HCT116 (cell line): ENCODE measurements at regions not wholly inside any gene's neighbourhood (a gene's known extent, or its start where the extent isn't known, plus 50 kb on each side); places are given as distances from the start of the nearest gene placed in this dataset.
"Not testable (repeated sequence)": the region's sequence is repeated elsewhere in the genome, so short reads cannot be mapped to it uniquely, and the experiment has no call there.

Experiments used
- ATAC-seq: fragments of 200-7000 bp; cut with Tn5 transposase; 2 replicates; pipeline ENCODE4 v1.9.1; 2020; ENCODE audit warnings: mild to moderate bottlenecking, moderate library complexity
- BruUV-seq: library from RNA; stranded (reverse); fragments of 400-500 nt; replicated peaks from 2 replicates; lab custom pipeline; 2021; lab: Mats Ljungman, UMichigan
- CTCF ChIA-PET: fragments of 300-600 bp; sonication (Branson Sonifier 250); formaldehyde crosslinking; loops from one replicate; lab custom pipeline; 2021; ENCODE audit warnings: antibody characterized with exemption; lab: Charles Lee
- POLR2A ChIA-PET: fragments of 300-600, 350-600 bp; sonication (Branson Sonifier 250); formaldehyde crosslinking; loops from one replicate; lab custom pipeline; 2021; ENCODE audit warnings: antibody characterized with exemption; lab: Charles Lee
- RAD21 ChIA-PET, 2 experiments: fragments of 300-600 bp; sonication (Branson Sonifier 250); formaldehyde crosslinking; loops; one replicate each; lab custom pipeline; 2023; ENCODE audit warnings: low total read pairs in 2 of 2; ENCODE audit not compliant: uncharacterized antibody in 2 of 2, unreplicated experiment in 2 of 2, low non-redundant PET in 1 of 2; lab: Charles Lee
- DNase-seq: peaks from one replicate; pipeline ENCODE4 v3.0.0-alpha.2; 2010; ENCODE audit warnings: low read depth, low spot score
- H2AFZ ChIP-seq: fragments of 200-600 bp; shearing (Covaris generic), sonication (generic); 2 replicates; pipeline ENCODE4 v1.6.1; 2017; ENCODE audit warnings: low read depth, mixed run types, mixed read lengths, antibody characterized with exemption, low read length; ENCODE audit not compliant: poor library complexity, severe bottlenecking
- H3K27ac ChIP-seq: 2 replicates; pipeline ENCODE4 v1.5.1; 2012; ENCODE audit warnings: low read depth, low read length
- H3K27me3 ChIP-seq: fragments of 200-600 bp; sonication (generic); 2 replicates; pipeline ENCODE4 v1.6.1; 2016; ENCODE audit warnings: mixed run types, low read length, mixed read lengths; ENCODE audit not compliant: insufficient read depth
- H3K36me3 ChIP-seq, 2 experiments: fragments of 200-500 bp in 1 of 2; fragments of 200-600 bp in 1 of 2; sonication (Bioruptor generic) in 1 of 2; sonication (generic) in 1 of 2; 2 replicates each; pipeline versions ENCODE4 v1.5.1 to v1.6.1; 2014 to 2016; ENCODE audit warnings: low read length in 2 of 2, inconsistent platforms in 1 of 2, mixed read lengths in 1 of 2, mixed run types in 1 of 2; ENCODE audit not compliant: insufficient read depth in 2 of 2, control insufficient read depth in 1 of 2
- H3K4me1 ChIP-seq, 2 experiments: fragments of 200-600 bp in 1 of 2; sonication (generic) in 1 of 2; 2 replicates each; pipeline versions ENCODE4 v1.5.1 to v1.6.1; 2012 to 2017; ENCODE audit warnings: low read length in 2 of 2, inconsistent platforms in 1 of 2, mild to moderate bottlenecking in 1 of 2, mixed read lengths in 1 of 2, mixed run types in 1 of 2, moderate library complexity in 1 of 2; ENCODE audit not compliant: insufficient read depth in 2 of 2, control insufficient read depth in 1 of 2
- H3K4me2 ChIP-seq: fragments of 200-600 bp; sonication (generic); 2 replicates; pipeline ENCODE4 v1.6.1; 2017; ENCODE audit warnings: mixed run types, low read length, mixed read lengths
- H3K4me3 ChIP-seq, 2 experiments: fragments of 200-600 bp in 1 of 2; sonication (generic) in 1 of 2; replicated peaks in 1 of 2; 2 replicates each; pipeline ENCODE4 v1.5.1; 2011 to 2016; ENCODE audit warnings: low read length in 2 of 2, control low read depth in 1 of 2, low read depth in 1 of 2, mild to moderate bottlenecking in 1 of 2, mixed read lengths in 1 of 2, mixed run types in 1 of 2
- H3K79me2 ChIP-seq: fragments of 200-600 bp; sonication (generic); 2 replicates; pipeline ENCODE4 v1.6.1; 2017; ENCODE audit warnings: mild to moderate bottlenecking, mixed run types, low read length, moderate library complexity, mixed read lengths; ENCODE audit not compliant: insufficient read depth
- H3K9ac ChIP-seq: fragments of 200-600 bp; sonication (generic); 2 replicates; pipeline ENCODE4 v1.6.1; 2016; ENCODE audit warnings: low read length, mixed read lengths
- H3K9me2 ChIP-seq: fragments of 200-600 bp; sonication (generic), shearing (Covaris generic); 2 replicates; pipeline ENCODE4 v1.6.1; 2017; ENCODE audit warnings: mixed run types, mild to moderate bottlenecking, moderate library complexity; ENCODE audit not compliant: insufficient read depth
- H3K9me3 ChIP-seq, 2 experiments: fragments of 200-500 bp in 1 of 2; fragments of 200-600 bp in 1 of 2; sonication (Bioruptor generic) in 1 of 2; sonication (generic) in 1 of 2; 2 replicates each; pipeline ENCODE4 v1.6.1; 2014 to 2017; ENCODE audit warnings: low read length in 2 of 2, mixed read lengths in 2 of 2, inconsistent platforms in 1 of 2, low read depth in 1 of 2, mild to moderate bottlenecking in 1 of 2, mixed run types in 1 of 2, moderate library complexity in 1 of 2; ENCODE audit not compliant: control insufficient read depth in 1 of 2, insufficient read depth in 1 of 2
- H4K20me1 ChIP-seq: fragments of 200-600 bp; sonication (generic), shearing (Covaris generic); 2 replicates; pipeline ENCODE4 v1.6.1; 2017; ENCODE audit warnings: mixed run types, mild to moderate bottlenecking, moderate library complexity; ENCODE audit not compliant: insufficient read depth
- CBX3 ChIP-seq: IDR thresholded peaks from 2 replicates; pipeline ENCODE4 v1.6.1; 2012; ENCODE audit warnings: low read depth
- EGR1 ChIP-seq: IDR thresholded peaks from 2 replicates; pipeline ENCODE4 v1.6.1; 2012; ENCODE audit warnings: low read depth
- EZH2phosphoT487 ChIP-seq: fragments of 200-600 bp; IDR thresholded peaks from 2 replicates; pipeline ENCODE4 v1.6.1; 2018; ENCODE audit warnings: antibody characterized with exemption, borderline replicate concordance
- POLR2A ChIP-seq: IDR thresholded peaks from 2 replicates; pipeline ENCODE4 v1.7.0; 2011; ENCODE audit warnings: borderline replicate concordance; ENCODE audit not compliant: insufficient read depth, insufficient read length; ENCODE audit errors: extremely low read depth
- RAD21 ChIP-seq: IDR thresholded peaks from 2 replicates; pipeline ENCODE4 v1.6.1; 2012; ENCODE audit warnings: low read depth, mild to moderate bottlenecking
- SIN3A ChIP-seq: IDR thresholded peaks from 2 replicates; pipeline ENCODE4 v1.6.1; 2012; ENCODE audit warnings: low read depth
- YY1 ChIP-seq: IDR thresholded peaks from 2 replicates; pipeline ENCODE4 v1.6.1; 2011; ENCODE audit warnings: low read length, low read depth, moderate library complexity, mild to moderate bottlenecking; ENCODE audit not compliant: insufficient replicate concordance; ENCODE audit errors: extremely low read depth
- ZNF274 ChIP-seq: fragments of 200-500 bp; sonication (Bioruptor generic); IDR thresholded peaks from 2 replicates; pipeline ENCODE4 v1.6.1; 2014; ENCODE audit warnings: mild to moderate bottlenecking, low read depth, low read length, inconsistent platforms
- intact Hi-C: fragments of 100-400 bp; cut with micrococcal nuclease; formaldehyde crosslinking; loops from 2 replicates; pipeline ENCODE4 v1.10.0; 2022
- TF ChIP-seq, protein P1 (sequence below): IDR thresholded peaks from 2 replicates; pipeline ENCODE4 v1.6.1; 2012

DNA sequence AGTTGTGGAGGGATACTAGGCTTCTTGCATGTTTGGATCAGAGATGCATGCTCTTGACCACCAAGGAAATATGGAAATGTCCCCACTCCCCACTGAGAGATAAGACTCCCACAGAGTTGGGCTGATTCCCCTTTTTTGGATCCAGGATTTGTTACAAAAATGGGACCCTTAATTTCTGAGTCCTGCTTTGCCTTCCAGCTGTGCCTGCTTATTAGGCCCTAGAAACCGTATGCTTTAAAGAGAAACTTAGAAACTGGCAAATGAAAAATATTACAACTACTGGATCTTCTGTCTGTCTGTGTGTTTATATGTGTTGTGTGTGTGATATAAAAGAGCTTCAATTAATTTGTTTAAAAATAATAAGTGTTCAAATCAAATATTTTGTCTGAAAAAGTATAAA lies 817.6 kb upstream of the CITED2 start:
- no peak for TF ChIP-seq CBX3
- no peak for TF ChIP-seq POLR2A
- TF ChIP-seq RAD21 = no peak
- no peak for TF ChIP-seq YY1
- no peak for TF ChIP-seq EZH2phosphoT487
- TF ChIP-seq SIN3A = no peak
- no peak for TF ChIP-seq ZNF274
- TF ChIP-seq, protein P1, sequence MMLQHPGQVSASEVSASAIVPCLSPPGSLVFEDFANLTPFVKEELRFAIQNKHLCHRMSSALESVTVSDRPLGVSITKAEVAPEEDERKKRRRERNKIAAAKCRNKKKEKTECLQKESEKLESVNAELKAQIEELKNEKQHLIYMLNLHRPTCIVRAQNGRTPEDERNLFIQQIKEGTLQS = no peak
- no peak for TF ChIP-seq EGR1
- Histone ChIP-seq H3K4me1 (no peaks in the 10 kb centered on the region), H4K20me1 (no peaks in the 10 kb centered on the region), H2AFZ (no peak overlapping the region), H3K27ac (no peak overlapping the region), H3K79me2 (no peaks in the 10 kb centered on the region), H3K4me2 (no peak overlapping the region), H3K9me2 (no peaks in the 10 kb centered on the region), H3K27me3 (no peaks in the 10 kb centered on the region), H3K4me3 (no peak overlapping the region), H3K36me3 (no peaks in the 10 kb centered on the region), H3K9ac (no peak overlapping the region), H3K9me3 (peaks cover 0 to 5% of the 10 kb centered on the region in 2 experiments; a peak in 1 of 4 replicates)
- DNase-seq (no peak), ATAC-seq (no peak)
- ChIA-PET RAD21 (no interaction called here), POLR2A (no interaction called here), CTCF (no interaction called here)
- intact Hi-C loops = no loop called here
- no TSS peak for BruUV-seq

DNA sequence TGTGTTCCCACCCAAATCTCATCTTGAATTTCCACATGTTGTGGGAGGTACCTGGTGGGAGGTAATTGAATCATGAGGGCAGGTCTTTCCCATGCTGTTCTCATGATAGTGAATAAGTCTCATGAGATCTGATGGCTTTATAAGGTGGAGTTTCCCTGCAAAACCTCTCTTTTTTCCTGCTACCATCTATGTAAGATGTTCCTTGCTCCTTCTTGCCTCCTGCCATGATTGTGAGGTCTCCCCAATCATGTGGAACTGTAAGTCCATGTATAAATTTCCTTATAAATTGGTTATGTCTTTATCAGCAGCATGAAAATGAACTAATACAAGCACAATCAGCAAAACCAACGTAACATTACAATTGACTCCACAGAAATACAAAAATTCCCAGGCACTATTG lies 814.8 kb upstream of the CITED2 start:
- H2AFZ ChIP-seq, H3K27ac ChIP-seq, POLR2A ChIA-PET, H3K79me2 ChIP-seq, H3K4me1 ChIP-seq, CTCF ChIA-PET, H3K9me2 ChIP-seq, H3K4me2 ChIP-seq, DNase-seq, H3K4me3 ChIP-seq, RAD21 ChIA-PET, ATAC-seq, H3K27me3 ChIP-seq, intact Hi-C loops, BruUV-seq, H3K36me3 ChIP-seq, H4K20me1 ChIP-seq, H3K9ac ChIP-seq, H3K9me3 ChIP-seq: not testable (repeated sequence)
